ENCODE measurements at regions not wholly inside any gene's neighbourhood (a gene's known extent, or its start where the extent isn't known, plus 50 kb on each side); places are given as distances from the start of the nearest gene placed in this dataset.

GRCh38 chr9:89865981-89866380, 261.2 kb downstream of the GADD45G start:
- Histone ChIP-seq H3K27ac (no peak overlapping the region), H3K9me3 (no peaks in the 10 kb centered on the region), H3K4me3 (no peak overlapping the region), H3K36me3 (no peaks in the 10 kb centered on the region), H3K4me1 (peaks cover 13% of the 10 kb centered on the region), H3K27me3 (no peaks in the 10 kb centered on the region)
- WGBS = 88% methylated on average over 10 of the region's 10 CpGs
- TF ChIP-seq CTCF (IDR thresholded peaks at IDR 0.05) (no peak), POLR2AphosphoS5 (IDR thresholded peaks at IDR 0.05) (no peak), POLR2A (IDR thresholded peaks at IDR 0.05) (no peak), EP300 (IDR thresholded peaks at IDR 0.05) (no peak)
- DNase-seq (ENCODE audit: low spot score in 2 of 2) = no peak

- Histone ChIP-seq H3K4me1 (peaks cover 13% of the 10 kb centered on the region), H3K9me3 (no peaks in the 10 kb centered on the region), H3K27ac (no peak overlapping the region), H3K27me3 (no peaks in the 10 kb centered on the region), H3K4me3 (no peak overlapping the region), H3K36me3 (no peaks in the 10 kb centered on the region)
- TF ChIP-seq POLR2A (IDR thresholded peaks at IDR 0.05) (no peak), CTCF (IDR thresholded peaks at IDR 0.05) (no peak), POLR2AphosphoS5 (IDR thresholded peaks at IDR 0.05) (no peak), EP300 (IDR thresholded peaks at IDR 0.05) (no peak)
- 90% methylated on average over 3 of the region's 3 CpGs for WGBS
- no peak for DNase-seq (ENCODE audit: low spot score in 2 of 2)
These were observed 261.9 kb downstream of the GADD45G start for GRCh38 chr9:89866701-89867100.

- Histone ChIP-seq H3K4me3 (no peak overlapping the region), H3K4me1 (peaks cover 25% of the 10 kb centered on the region), H3K9me3 (no peaks in the 10 kb centered on the region), H3K27ac (no peak overlapping the region), H3K36me3 (no peaks in the 10 kb centered on the region), H3K27me3 (no peaks in the 10 kb centered on the region)
- DNase-seq (ENCODE audit: low spot score in 2 of 2) = peak in 1 of 2 donors; percentile 44
- WGBS = 87% methylated on average over 4 of the region's 4 CpGs
- no peak for TF ChIP-seq EP300 (IDR thresholded peaks at IDR 0.05)
- no peak for TF ChIP-seq POLR2A (IDR thresholded peaks at IDR 0.05)
- no peak for TF ChIP-seq POLR2AphosphoS5 (IDR thresholded peaks at IDR 0.05)
- no peak for TF ChIP-seq CTCF (IDR thresholded peaks at IDR 0.05)
These were observed 263.3 kb downstream of the GADD45G start for GRCh38 chr9:89868100-89868499.

- DNase-seq (ENCODE audit: low spot score in 2 of 2) = peak in 1 of 2 donors; percentile 37
- WGBS = 79% methylated on average over 7 of the region's 7 CpGs
- no peak for TF ChIP-seq CTCF (IDR thresholded peaks at IDR 0.05)
- no peak for TF ChIP-seq POLR2AphosphoS5 (IDR thresholded peaks at IDR 0.05)
- TF ChIP-seq EP300 (IDR thresholded peaks at IDR 0.05) = no peak
- TF ChIP-seq POLR2A (IDR thresholded peaks at IDR 0.05) = no peak
- no peak overlapping the region for H3K4me3 ChIP-seq
- no peaks in the 10 kb centered on the region for H3K27me3 ChIP-seq
- H3K36me3 ChIP-seq = no peaks in the 10 kb centered on the region
- H3K9me3 ChIP-seq = no peaks in the 10 kb centered on the region
- H3K27ac ChIP-seq = no peak overlapping the region
- peaks cover 31% of the 10 kb centered on the region for H3K4me1 ChIP-seq
These were observed 265.2 kb downstream of the GADD45G start for GRCh38 chr9:89869793-89870580.

- Histone ChIP-seq H3K27ac (no peak overlapping the region), H3K4me3 (no peak overlapping the region), H3K36me3 (no peaks in the 10 kb centered on the region), H3K9me3 (no peaks in the 10 kb centered on the region), H3K27me3 (no peaks in the 10 kb centered on the region), H3K4me1 (peaks cover 45% of the 10 kb centered on the region)
- peak in 1 of 2 donors; percentile 65 for DNase-seq (ENCODE audit: low spot score in 2 of 2)
- TF ChIP-seq POLR2AphosphoS5 (IDR thresholded peaks at IDR 0.05) = no peak
- no peak for TF ChIP-seq POLR2A (IDR thresholded peaks at IDR 0.05)
- TF ChIP-seq CTCF (IDR thresholded peaks at IDR 0.05) = no peak
- TF ChIP-seq EP300 (IDR thresholded peaks at IDR 0.05) = no peak
- 91% methylated on average over 3 of the region's 5 CpGs for WGBS
These were observed 267.1 kb downstream of the GADD45G start for GRCh38 chr9:89871871-89872331.

All from suprapubic skin (tissue), 4 donors.